ENCODE measurements at regions not wholly inside any gene's neighbourhood (a gene's known extent, or its start where the extent isn't known, plus 50 kb on each side); places are given as distances from the start of the nearest gene placed in this dataset.
"Not testable (repeated sequence)": the region's sequence is repeated elsewhere in the genome, so short reads cannot be mapped to it uniquely, and the experiment has no call there.

DNA sequence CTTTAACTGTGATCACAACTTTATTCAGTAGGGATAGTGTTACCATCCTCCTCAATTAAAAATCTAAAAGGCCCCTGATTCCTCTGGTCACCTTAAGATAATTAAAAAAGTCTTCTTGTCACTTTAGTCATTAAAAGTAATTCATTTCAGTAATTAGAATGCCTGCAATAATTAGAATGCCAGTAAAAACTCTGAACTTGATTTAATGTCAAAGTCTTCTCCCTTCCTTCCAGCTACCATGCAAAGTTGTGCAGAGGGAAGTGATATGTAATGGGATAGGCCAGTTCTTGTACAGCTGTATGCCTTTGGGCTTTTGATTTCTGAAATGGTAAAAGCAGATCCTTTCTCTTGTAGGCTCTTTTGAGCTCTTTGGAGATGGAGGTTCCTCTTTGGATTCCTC, 417.2 kb downstream of the ADAM29 start:
- TF ChIP-seq SREBF2 (IDR thresholded peaks at IDR 0.05) (no peak), JUNB (IDR thresholded peaks at IDR 0.05) (no peak), RAD21 (conservative IDR thresholded peaks at IDR 0.05 in 1 of 2, IDR thresholded peaks at IDR 0.05 in 1 of 2) (no peak), NPAS2 (CRISPR knock-in tag; IDR thresholded peaks at IDR 0.05; ENCODE audit: borderline replicate concordance) (no peak), CBX2 (IDR thresholded peaks at IDR 0.05; ENCODE audit: borderline replicate concordance, low read depth) (no peak), KDM1A (IDR thresholded peaks at IDR 0.05; ENCODE audit: low read depth) (no peak), BCL3 (IDR thresholded peaks at IDR 0.05) (no peak), ESRRA (IDR thresholded peaks at IDR 0.05; ENCODE audit: borderline replicate concordance, low read length) (no peak), MAFK (IDR thresholded peaks at IDR 0.05; ENCODE audit: partially characterized antibody) (no peak), USF2 (IDR thresholded peaks at IDR 0.05) (no peak), BHLHE40 (IDR thresholded peaks at IDR 0.05; ENCODE audit: low read depth, low read length) (no peak), HOXB13 (CRISPR knock-in tag; IDR thresholded peaks at IDR 0.05; ENCODE audit: low read depth) (no peak), CHD2 (IDR thresholded peaks at IDR 0.05; ENCODE audit: low read length, partially characterized antibody) (no peak), FOXS1 (CRISPR knock-in tag; IDR thresholded peaks at IDR 0.05) (no peak), JUN (IDR thresholded peaks at IDR 0.05) (no peak), KDM5A (IDR thresholded peaks at IDR 0.05) (no peak)
- TF ChIP-seq, protein P1, sequence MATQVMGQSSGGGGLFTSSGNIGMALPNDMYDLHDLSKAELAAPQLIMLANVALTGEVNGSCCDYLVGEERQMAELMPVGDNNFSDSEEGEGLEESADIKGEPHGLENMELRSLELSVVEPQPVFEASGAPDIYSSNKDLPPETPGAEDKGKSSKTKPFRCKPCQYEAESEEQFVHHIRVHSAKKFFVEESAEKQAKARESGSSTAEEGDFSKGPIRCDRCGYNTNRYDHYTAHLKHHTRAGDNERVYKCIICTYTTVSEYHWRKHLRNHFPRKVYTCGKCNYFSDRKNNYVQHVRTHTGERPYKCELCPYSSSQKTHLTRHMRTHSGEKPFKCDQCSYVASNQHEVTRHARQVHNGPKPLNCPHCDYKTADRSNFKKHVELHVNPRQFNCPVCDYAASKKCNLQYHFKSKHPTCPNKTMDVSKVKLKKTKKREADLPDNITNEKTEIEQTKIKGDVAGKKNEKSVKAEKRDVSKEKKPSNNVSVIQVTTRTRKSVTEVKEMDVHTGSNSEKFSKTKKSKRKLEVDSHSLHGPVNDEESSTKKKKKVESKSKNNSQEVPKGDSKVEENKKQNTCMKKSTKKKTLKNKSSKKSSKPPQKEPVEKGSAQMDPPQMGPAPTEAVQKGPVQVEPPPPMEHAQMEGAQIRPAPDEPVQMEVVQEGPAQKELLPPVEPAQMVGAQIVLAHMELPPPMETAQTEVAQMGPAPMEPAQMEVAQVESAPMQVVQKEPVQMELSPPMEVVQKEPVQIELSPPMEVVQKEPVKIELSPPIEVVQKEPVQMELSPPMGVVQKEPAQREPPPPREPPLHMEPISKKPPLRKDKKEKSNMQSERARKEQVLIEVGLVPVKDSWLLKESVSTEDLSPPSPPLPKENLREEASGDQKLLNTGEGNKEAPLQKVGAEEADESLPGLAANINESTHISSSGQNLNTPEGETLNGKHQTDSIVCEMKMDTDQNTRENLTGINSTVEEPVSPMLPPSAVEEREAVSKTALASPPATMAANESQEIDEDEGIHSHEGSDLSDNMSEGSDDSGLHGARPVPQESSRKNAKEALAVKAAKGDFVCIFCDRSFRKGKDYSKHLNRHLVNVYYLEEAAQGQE (IDR thresholded peaks at IDR 0.05): no peak
- no peak for FAIRE-seq
- no peaks in the 10 kb centered on the region for H3K9me3 ChIP-seq
- ChIA-PET POLR2A (no interaction called here), CTCF (no interaction called here)
- H3K4me2 ChIP-seq: no peak overlapping the region
- no peak for DNase-seq (ENCODE audit: low read depth in 1 of 2, low spot score in 1 of 2)
- no peak overlapping the region for H3K4me3 ChIP-seq
- ATAC-seq: no peak
- no peaks in the 10 kb centered on the region for H3K4me1 ChIP-seq
- H3K27ac ChIP-seq: no peak overlapping the region

DNA sequence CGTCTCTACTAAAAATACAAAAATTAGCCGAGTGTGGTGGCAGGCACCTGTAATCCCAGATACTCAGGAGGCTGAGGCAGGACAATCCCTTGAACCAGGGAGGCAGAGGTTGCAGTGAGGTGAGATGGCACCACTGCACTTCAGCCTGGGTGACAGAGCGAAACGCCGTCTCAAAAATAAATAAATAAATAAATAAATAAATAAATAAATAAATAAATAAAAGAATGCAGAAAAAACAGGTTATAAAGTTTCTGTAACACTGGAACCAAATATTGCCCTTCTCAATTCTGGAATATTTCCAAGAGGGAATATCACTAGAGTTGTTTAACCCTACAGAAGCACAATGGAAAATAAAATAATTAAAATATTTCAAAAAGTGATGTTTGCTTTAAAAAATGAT, 418.4 kb downstream of the ADAM29 start:
- H3K27ac ChIP-seq; FAIRE-seq; CTCF ChIA-PET; H3K4me3 ChIP-seq; POLR2A ChIA-PET; H3K4me2 ChIP-seq; DNase-seq (ENCODE audit: low read depth in 1 of 2, low spot score in 1 of 2); H3K9me3 ChIP-seq; H3K4me1 ChIP-seq; ATAC-seq: not testable (repeated sequence)
- 76% methylated on average over 5 of the region's 5 CpGs for WGBS (ENCODE audit: missing lambda C conversion rate)

DNA sequence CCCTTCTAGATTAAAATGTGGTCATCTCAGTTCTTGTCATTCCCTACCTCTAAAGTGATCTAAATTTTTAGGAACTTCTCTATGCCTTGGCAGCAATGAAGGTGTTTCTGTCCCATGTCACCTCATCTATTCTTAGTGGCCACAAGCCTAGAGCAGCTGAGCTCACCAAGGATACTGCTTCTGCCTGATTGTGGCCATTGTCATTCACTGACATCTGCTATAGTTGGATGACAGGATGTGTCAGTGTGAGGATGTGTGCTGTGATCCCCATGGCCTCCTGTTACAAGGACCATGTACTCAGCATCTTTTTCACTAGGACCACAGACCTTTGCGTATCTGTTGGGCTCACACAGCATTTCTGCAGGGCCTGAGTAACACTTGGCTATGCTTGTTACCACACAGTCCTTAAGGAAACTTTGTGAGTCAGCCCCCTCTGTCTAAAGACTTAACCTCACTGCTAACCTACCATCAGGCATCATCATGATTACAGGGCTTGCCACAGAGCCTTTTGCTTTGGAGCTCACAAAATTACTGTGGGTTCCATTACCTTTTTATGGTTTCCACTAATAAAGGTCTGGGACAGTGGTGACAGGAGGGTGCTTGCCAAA, 421.0 kb downstream of the ADAM29 start:
- WGBS (ENCODE audit: missing lambda C conversion rate): 90% methylated on average over 1 of the region's 1 CpG
- FAIRE-seq: no peak
- no peak for ATAC-seq

More for the DNA sequence above, 421.0 kb downstream of the ADAM29 start:
- Histone ChIP-seq H3K9me3 (peaks cover 5% of the 10 kb centered on the region; the same call in 1 of the 3 replicates), H3K4me2 (no peak overlapping the region), H3K4me1 (no peaks in the 10 kb centered on the region), H3K27ac (no peak overlapping the region), H3K4me3 (no peak overlapping the region)
- TF ChIP-seq ZFP36 (IDR thresholded peaks at IDR 0.05; ENCODE audit: borderline replicate concordance, partially characterized antibody) (no peak), FOSL2 (IDR thresholded peaks at IDR 0.05) (no peak), FOSL2 (CRISPR knock-in tag; IDR thresholded peaks at IDR 0.05) (no peak), E2F6 (IDR thresholded peaks at IDR 0.05; ENCODE audit: borderline replicate concordance, low read depth) (no peak), ZC3H11A (IDR thresholded peaks at IDR 0.05) (no peak), RCOR1 (IDR thresholded peaks at IDR 0.05; ENCODE audit: low read depth, low read length) (no peak), ZSCAN20 (CRISPR knock-in tag; IDR thresholded peaks at IDR 0.05) (no peak), FOSB (CRISPR knock-in tag; IDR thresholded peaks at IDR 0.05) (no peak)
- ChIA-PET POLR2A (no interaction called here), CTCF (no interaction called here)
- DNase-seq (ENCODE audit: low read depth in 1 of 2, low spot score in 1 of 2): no peak
